Endothelial cell (in vitro differentiated cells): ENCODE measurements at regions not wholly inside any gene's neighbourhood (a gene's known extent, or its start where the extent isn't known, plus 50 kb on each side); places are given as distances from the start of the nearest gene placed in this dataset.

Experiments
- DNase-seq: peaks from one replicate; pipeline ENCODE4 v3.0.0; 2021; ENCODE audit warnings: low spot score
- H3K27ac Mint-ChIP-seq: one replicate; pipeline ENCODE4 v1.8.0; 2021; ENCODE audit warnings: mixed read lengths, inconsistent platforms; ENCODE audit not compliant: unreplicated experiment
- H3K27me3 Mint-ChIP-seq: one replicate; pipeline ENCODE4 v1.8.0; 2021; ENCODE audit warnings: mild to moderate bottlenecking, moderate library complexity, mixed read lengths, inconsistent platforms; ENCODE audit not compliant: unreplicated experiment
- H3K36me3 Mint-ChIP-seq: one replicate; pipeline ENCODE4 v1.8.0; 2021; ENCODE audit warnings: mild to moderate bottlenecking, low read depth, mixed read lengths, inconsistent platforms; ENCODE audit not compliant: unreplicated experiment
- H3K4me1 Mint-ChIP-seq: one replicate; pipeline ENCODE4 v1.8.0; 2021; ENCODE audit warnings: mild to moderate bottlenecking, mixed read lengths, inconsistent platforms; ENCODE audit not compliant: unreplicated experiment
- H3K4me3 Mint-ChIP-seq: one replicate; pipeline ENCODE4 v1.8.0; 2021; ENCODE audit warnings: mild to moderate bottlenecking, mixed read lengths, inconsistent platforms; ENCODE audit not compliant: unreplicated experiment
- H3K9me3 Mint-ChIP-seq: one replicate; pipeline ENCODE4 v1.8.0; 2021; ENCODE audit warnings: mixed read lengths, inconsistent platforms; ENCODE audit not compliant: unreplicated experiment
- TF ChIP-seq, protein P1 (sequence below): fragments of 200-600 bp; sonication (generic); IDR thresholded peaks from one replicate; pipeline ENCODE4 v1.5.0; 2021; ENCODE audit warnings: antibody characterized with exemption; ENCODE audit not compliant: unreplicated experiment

DNA sequence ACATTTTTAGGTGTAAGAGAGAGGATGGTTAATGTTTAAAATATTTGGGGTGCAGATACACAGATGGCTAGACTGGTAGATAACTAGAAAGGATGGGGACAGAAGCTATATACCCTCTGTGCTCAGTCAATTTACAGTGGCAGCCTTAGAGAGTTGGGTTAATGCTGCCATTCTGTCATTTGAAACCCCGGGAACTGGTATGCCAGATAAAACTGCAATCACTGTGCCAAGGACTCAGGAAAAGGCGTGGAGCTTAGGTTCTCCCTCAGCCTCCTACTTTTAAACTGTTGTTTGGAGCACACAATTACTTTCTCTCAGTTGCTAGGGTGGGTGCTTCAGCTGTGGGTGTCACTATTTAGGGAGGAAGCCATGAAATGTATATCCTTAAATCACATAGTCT lies 90.0 kb upstream of the HNRNPU start:
- peaks cover 6% of the 10 kb centered on the region for H3K4me1 Mint-ChIP-seq
- TF ChIP-seq, protein P1, sequence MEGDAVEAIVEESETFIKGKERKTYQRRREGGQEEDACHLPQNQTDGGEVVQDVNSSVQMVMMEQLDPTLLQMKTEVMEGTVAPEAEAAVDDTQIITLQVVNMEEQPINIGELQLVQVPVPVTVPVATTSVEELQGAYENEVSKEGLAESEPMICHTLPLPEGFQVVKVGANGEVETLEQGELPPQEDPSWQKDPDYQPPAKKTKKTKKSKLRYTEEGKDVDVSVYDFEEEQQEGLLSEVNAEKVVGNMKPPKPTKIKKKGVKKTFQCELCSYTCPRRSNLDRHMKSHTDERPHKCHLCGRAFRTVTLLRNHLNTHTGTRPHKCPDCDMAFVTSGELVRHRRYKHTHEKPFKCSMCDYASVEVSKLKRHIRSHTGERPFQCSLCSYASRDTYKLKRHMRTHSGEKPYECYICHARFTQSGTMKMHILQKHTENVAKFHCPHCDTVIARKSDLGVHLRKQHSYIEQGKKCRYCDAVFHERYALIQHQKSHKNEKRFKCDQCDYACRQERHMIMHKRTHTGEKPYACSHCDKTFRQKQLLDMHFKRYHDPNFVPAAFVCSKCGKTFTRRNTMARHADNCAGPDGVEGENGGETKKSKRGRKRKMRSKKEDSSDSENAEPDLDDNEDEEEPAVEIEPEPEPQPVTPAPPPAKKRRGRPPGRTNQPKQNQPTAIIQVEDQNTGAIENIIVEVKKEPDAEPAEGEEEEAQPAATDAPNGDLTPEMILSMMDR: no peak
- no peak overlapping the region for H3K27ac Mint-ChIP-seq
- no peaks in the 10 kb centered on the region for H3K9me3 Mint-ChIP-seq
- no peaks in the 10 kb centered on the region for H3K27me3 Mint-ChIP-seq
- no peak for DNase-seq
- H3K36me3 Mint-ChIP-seq: no peaks in the 10 kb centered on the region
- H3K4me3 Mint-ChIP-seq: no peak overlapping the region

DNA sequence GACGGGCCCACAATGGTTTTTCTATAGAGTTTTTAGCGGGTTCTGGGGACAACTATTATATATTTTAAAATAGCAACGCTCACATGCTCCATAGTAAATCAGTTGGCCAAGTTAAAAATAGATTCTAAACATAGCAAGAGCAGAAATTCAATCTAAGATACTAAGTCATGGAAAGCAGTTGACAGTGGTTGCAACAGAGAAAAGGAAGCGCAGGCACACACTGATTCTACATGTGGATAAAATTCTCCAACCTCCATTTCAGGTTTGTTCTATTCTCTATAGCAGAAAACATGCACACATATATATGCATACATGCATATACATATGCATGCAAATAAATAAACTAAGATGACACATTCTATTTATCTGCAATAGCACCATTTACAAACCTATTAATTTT lies 89.6 kb upstream of the HNRNPU start:
- Mint-ChIP-seq H3K4me3 (no peak overlapping the region), H3K27me3 (no peaks in the 10 kb centered on the region), H3K36me3 (no peaks in the 10 kb centered on the region), H3K27ac (no peak overlapping the region), H3K9me3 (no peaks in the 10 kb centered on the region), H3K4me1 (peaks cover 6% of the 10 kb centered on the region)
- DNase-seq: no peak
- TF ChIP-seq, protein P1: no peak

DNA sequence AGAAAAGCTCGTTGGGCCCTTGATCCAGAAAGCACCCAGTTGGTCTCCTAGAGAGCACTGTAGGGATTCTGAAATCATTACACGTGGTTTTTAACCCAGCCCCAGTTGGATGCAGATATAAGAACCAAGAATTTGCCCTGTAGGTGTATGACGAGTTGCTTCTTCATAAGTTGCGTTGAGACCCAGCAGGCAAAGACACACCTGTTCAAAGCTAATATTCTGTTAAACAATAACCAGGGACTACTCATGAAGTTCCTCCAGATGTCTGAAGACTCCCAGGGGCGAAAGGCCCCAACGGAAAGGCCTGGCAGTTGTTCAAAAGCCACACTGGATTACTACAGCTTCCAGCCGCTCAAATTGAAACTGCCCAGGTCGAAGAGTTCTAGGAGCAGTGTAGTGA lies 88.6 kb upstream of the HNRNPU start:
- Mint-ChIP-seq H3K36me3 (no peaks in the 10 kb centered on the region), H3K9me3 (no peaks in the 10 kb centered on the region), H3K4me1 (peaks cover 6% of the 10 kb centered on the region), H3K27ac (no peak overlapping the region), H3K27me3 (no peaks in the 10 kb centered on the region), H3K4me3 (no peak overlapping the region)
- DNase-seq: no peak
- TF ChIP-seq, protein P1: no peak

DNA sequence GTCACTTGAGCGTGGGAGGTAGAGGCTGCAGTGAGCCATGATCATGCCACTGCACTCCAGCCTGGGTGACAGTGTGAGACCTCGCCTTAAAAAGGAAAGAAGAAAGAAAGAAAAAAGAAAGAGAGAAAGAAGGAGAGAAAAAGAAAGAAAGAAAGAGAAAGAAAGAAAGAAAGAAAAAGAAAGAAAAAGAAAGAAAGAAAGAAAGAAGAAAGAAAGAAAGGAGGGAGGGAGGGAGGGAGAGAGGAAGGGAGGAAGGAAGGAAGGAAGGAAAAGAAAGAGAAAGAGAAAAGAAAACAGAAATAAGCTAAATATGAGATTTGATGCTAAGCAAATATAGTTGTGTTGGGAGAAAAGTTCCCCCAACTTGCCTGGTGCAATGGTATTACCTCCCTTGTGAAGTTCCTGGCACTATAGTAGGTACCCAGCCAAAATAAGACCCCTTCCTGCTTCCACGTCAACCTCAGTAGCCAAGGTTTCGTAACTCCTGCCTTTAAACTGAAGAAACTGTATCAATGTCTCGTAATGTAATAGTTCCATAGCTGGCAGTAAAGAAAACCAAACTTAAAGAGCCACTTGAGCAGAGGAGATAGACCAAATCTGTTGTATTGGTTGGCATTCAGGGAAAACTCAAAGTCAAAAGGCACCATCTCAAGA lies 88.1 kb upstream of the HNRNPU start:
- Mint-ChIP-seq H3K27ac (no peak overlapping the region), H3K36me3 (no peaks in the 10 kb centered on the region), H3K4me1 (peaks cover under 1% of the 10 kb centered on the region), H3K27me3 (no peaks in the 10 kb centered on the region), H3K4me3 (no peak overlapping the region), H3K9me3 (no peaks in the 10 kb centered on the region)
- DNase-seq: no peak
- TF ChIP-seq, protein P1: no peak

DNA sequence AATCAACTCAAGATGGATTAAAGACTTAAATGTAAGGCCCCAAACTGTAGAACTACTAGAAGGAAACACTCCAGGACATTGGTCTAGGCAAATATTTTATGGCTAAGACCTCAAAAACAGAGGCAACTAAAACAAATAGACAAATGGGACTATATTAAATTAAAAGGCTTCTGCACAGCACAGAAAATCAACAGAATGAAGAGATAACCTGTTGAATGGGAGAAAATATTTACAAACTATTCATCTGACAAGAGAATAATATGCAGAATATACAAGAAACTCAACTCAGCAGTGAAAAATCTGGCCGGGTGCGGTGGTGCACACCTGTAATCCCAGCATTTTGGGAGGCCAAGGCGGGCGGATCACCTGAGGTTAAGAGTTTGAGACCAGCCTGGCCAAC lies 84.1 kb upstream of the HNRNPU start:
- no peak overlapping the region for H3K27ac Mint-ChIP-seq
- H3K4me1 Mint-ChIP-seq: no peaks in the 10 kb centered on the region
- DNase-seq: no peak
- no peaks in the 10 kb centered on the region for H3K9me3 Mint-ChIP-seq
- TF ChIP-seq, protein P1: no peak
- no peaks in the 10 kb centered on the region for H3K36me3 Mint-ChIP-seq
- no peak overlapping the region for H3K4me3 Mint-ChIP-seq
- no peaks in the 10 kb centered on the region for H3K27me3 Mint-ChIP-seq
